ENCODE measurements at regions not wholly inside any gene's neighbourhood (a gene's known extent, or its start where the extent isn't known, plus 50 kb on each side); places are given as distances from the start of the nearest gene placed in this dataset.

GRCh38 chr18:61710082-61710620 lies 182.7 kb downstream of the RNF152 start:
- no peaks in the 10 kb centered on the region for H3K4me1 ChIP-seq
- H3K4me3 ChIP-seq (ENCODE audit: low read depth, low read length): no peak overlapping the region
- H3K9me3 ChIP-seq: no peaks in the 10 kb centered on the region
- no peaks in the 10 kb centered on the region for H3K36me3 ChIP-seq
- no peak for DNase-seq
- TF ChIP-seq CTCF (IDR thresholded peaks at IDR 0.05; ENCODE audit: low read depth, low read length): no peak
- no peaks in the 10 kb centered on the region for H3K27me3 ChIP-seq

- no peaks in the 10 kb centered on the region for H3K9me3 ChIP-seq
- H3K4me1 ChIP-seq: no peaks in the 10 kb centered on the region
- no peak for DNase-seq
- no peak for TF ChIP-seq CTCF (IDR thresholded peaks at IDR 0.05; ENCODE audit: low read depth, low read length)
- H3K36me3 ChIP-seq: no peaks in the 10 kb centered on the region
- no peaks in the 10 kb centered on the region for H3K27me3 ChIP-seq
- H3K4me3 ChIP-seq (ENCODE audit: low read depth, low read length): no peak overlapping the region
Measured at GRCh38 chr18:61706276-61706915, 186.4 kb downstream of the RNF152 start.

- no peak overlapping the region for H3K4me3 ChIP-seq (ENCODE audit: low read depth, low read length)
- TF ChIP-seq CTCF (IDR thresholded peaks at IDR 0.05; ENCODE audit: low read depth, low read length): no peak
- no peak for DNase-seq
Measured at GRCh38 chr18:61703508-61703907, 189.3 kb downstream of the RNF152 start.

GRCh38 chr18:61702007-61702406 lies 190.8 kb downstream of the RNF152 start:
- no peaks in the 10 kb centered on the region for H3K9me3 ChIP-seq
- no peaks in the 10 kb centered on the region for H3K4me1 ChIP-seq
- DNase-seq: no peak
- no peak for TF ChIP-seq CTCF (IDR thresholded peaks at IDR 0.05; ENCODE audit: low read depth, low read length)
- no peaks in the 10 kb centered on the region for H3K36me3 ChIP-seq
- H3K27me3 ChIP-seq: no peaks in the 10 kb centered on the region
- no peak overlapping the region for H3K4me3 ChIP-seq (ENCODE audit: low read depth, low read length)

More at GRCh38 chr18:61703508-61703907, 189.3 kb downstream of the RNF152 start:
- H3K36me3 ChIP-seq: no peaks in the 10 kb centered on the region
- H3K27me3 ChIP-seq: no peaks in the 10 kb centered on the region
- no peaks in the 10 kb centered on the region for H3K4me1 ChIP-seq
- no peaks in the 10 kb centered on the region for H3K9me3 ChIP-seq

GRCh38 chr18:61699397-61700110 lies 193.3 kb downstream of the RNF152 start:
- H3K27me3 ChIP-seq: no peaks in the 10 kb centered on the region
- no peaks in the 10 kb centered on the region for H3K4me1 ChIP-seq
- no peak overlapping the region for H3K4me3 ChIP-seq (ENCODE audit: low read depth, low read length)
- no peak for TF ChIP-seq CTCF (IDR thresholded peaks at IDR 0.05; ENCODE audit: low read depth, low read length)
- no peaks in the 10 kb centered on the region for H3K9me3 ChIP-seq
- no peaks in the 10 kb centered on the region for H3K36me3 ChIP-seq
- DNase-seq: no peak

Data from BE2C (cell line).